NCI-H2171 treated with DMSO at 0.1 percent for 48 hours (cell line): ENCODE measurements at regions not wholly inside any gene's neighbourhood (a gene's known extent, or its start where the extent isn't known, plus 50 kb on each side); places are given as distances from the start of the nearest gene placed in this dataset.
"Not testable (repeated sequence)": the region's sequence is repeated elsewhere in the genome, so short reads cannot be mapped to it uniquely, and the experiment has no call there.

Source experiments
- DNase-seq: peaks from one replicate; lab custom pipeline; 2025; lab: John Stamatoyannopoulos, UW

DNA sequence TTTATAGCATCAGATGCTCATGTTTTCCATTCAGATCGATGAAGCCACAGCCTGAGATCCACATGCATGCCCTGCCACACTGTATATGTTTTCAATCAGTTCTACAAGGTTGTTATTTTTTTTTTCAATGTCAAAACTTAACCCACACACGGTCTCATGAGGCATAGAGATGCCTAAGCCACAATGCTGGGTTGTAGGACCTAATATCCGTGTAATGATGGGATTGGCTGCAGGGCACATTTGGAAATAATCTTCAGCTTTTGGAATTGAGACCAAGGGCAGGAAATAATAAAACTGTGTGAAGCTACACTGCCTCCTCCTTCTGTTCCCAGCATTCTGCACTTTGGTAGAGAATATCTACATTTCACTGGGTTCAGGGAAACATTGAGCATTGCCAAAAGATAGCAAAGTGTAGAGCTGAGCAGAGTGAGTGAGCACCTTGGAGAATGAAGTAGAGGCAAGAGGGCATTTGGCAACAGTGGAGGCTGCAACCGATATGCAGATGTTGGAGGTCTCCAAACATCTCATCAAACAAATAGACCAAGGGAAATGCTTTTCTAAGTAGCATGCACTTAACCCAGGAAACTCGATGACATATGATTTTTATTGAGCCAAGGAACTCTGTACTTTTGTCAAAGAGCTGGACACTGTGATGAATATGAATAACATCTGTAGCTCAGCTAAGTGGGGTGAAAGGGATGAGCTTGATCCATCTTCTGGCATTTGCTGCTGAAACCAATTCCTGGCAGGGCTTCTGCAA is 176.7 kb downstream of the LYPLAL1 start:
- DNase-seq: no peak

DNA sequence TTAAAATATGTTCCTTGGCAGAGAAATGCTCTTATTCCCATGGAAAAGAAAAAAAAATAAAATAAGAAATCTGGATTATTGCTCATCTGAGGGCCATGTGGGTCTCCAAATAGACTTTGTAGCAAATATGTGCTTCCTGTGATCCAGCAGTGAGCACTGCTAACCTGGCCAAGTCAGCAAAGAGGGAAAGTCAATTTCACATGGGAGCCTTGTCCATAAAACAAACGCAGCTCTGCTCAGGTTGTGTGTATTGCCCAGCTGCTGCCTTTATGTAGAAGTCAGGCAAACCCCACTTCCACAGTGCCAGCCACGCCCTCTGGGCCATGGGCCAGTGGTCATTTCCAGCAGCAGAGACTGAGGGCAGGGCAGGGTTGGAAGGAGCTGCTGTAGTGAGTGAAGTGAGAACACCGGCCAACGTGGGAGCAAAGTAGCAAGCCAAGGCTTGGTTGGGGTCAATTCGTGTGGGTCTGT is 174.3 kb downstream of the LYPLAL1 start:
- no peak for DNase-seq

DNA sequence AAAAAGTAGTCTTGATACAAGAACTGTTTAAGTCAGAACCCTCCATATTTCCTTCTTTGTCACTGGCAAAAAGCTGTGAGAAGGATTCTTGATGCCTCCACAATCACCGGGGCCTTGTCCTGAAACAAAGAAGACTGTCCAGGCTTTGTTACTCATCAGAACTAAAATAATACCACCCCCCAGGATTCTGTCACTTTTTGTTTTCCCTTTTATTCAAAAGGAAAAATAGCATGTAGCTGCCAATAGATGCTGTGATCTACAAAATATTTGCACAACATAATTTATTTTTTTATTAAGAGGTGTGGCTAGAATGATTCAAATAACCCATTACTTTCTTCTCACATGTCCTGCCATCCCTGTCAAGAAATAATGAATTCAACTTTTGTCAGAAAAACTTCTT is 173.7 kb downstream of the LYPLAL1 start:
- no peak for DNase-seq

DNA sequence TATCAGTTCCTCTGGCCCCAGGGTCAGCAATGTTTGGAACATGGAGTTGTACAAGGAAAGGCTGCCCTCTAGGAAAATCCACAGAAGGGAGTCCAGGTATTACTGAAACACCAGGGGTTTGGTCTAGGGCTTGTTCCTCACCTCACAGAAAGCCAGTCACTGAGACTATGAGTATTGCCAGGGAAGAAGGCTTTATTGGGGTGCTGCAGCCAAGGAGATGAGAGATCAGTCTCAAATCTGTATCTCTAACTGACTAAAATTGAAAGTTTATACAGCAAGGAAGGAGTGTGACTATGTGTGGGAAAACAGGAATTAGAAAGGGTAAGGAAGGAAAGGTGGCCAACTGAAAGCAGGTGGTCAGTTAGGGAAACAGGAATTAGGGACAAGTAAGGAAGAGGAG is 172.3 kb downstream of the LYPLAL1 start:
- no peak for DNase-seq

DNA sequence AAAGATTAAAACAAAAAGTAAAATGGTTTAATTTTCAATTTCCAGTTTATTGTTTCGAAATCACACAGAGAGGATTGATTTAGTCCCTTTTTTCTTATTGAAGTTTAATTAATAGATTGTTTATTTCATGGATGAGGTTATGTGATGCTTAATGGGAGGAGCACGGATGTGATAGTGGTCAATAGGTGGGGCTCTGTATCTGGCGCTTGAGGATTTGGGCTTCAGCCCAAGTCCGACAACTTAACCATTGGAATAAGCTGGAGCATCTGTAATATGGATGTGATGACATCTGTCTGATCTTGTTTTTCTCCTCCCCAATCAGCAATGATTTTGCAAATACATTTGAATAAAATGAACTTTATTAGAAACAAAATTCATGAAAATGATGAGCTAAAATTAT is 169.2 kb downstream of the LYPLAL1 start:
- no peak for DNase-seq

DNA sequence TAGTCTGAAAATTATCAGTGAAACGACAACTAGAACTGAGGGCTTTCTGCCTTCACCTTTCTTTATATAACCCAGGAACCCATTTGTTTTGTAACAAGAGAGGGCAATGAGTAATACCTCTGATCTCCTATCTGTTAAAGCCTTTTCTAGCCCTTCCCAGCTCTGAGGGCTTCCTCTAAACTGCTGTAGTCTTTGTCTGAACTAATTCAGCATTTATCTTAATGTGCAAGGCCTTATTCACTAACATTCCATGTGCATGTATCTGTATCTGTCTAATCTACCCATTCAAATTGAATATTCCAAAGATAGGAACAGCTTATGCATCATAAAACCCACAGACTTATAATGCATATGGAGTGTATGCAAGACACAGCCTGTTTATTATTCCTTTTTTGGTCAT is 167.1 kb downstream of the LYPLAL1 start:
- no peak for DNase-seq

DNA sequence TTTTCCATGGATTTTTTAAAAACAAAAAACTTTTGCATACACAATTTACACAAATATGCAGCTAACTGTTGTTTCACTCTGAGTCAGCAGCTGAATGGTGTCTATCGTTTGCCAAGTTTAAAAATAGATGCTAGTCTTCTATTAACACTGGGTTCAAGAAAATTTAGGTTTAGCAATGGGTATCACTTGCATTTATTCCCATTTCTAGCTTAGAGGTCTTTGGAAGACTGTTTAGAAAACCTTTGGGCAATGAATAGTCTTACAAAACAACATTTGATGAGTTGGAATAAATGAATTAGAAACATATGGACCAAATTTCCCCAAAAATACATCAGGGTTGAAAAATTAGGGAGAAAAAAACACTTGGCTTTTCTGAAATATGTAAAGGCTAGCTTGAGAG is 165.8 kb downstream of the LYPLAL1 start:
- no peak for DNase-seq

DNA sequence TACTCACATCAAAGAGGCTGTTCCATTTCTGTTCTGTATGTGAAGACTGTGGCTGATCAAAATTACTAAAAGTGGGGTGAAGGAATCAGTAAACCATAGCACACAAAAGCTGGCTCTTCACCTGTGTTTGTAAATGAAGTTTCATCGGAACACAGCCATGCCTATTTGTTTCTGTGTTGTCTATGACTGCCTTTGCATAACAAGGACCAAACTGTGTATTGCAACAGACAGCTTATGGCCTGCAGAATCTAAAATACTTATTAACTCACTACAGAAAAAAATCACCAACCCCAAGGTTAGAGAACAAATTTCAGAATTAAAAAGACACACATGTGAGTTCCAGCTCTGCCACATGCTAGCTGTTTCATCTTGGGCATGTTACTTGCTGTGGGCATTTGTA is 163.9 kb downstream of the LYPLAL1 start:
- DNase-seq: no peak

DNA sequence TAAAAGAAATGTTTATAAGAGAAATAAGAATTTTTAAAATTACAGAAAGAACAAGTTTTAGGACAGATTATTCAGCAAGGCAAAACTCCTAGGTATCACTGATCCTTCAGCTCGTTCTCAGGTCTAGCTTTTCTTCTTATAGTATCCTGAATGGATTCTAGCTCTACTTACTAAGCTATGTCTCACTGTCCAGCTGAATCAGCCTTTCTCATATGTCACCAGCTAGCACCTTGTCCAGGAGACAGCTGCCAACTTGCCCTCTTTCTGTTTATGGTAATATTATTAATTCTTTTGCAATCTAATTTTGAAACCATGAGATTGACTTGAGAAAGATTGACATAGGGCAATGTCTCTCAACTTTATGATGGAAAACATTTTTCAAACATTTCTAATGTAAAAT is 159.9 kb downstream of the LYPLAL1 start:
- no peak for DNase-seq

DNA sequence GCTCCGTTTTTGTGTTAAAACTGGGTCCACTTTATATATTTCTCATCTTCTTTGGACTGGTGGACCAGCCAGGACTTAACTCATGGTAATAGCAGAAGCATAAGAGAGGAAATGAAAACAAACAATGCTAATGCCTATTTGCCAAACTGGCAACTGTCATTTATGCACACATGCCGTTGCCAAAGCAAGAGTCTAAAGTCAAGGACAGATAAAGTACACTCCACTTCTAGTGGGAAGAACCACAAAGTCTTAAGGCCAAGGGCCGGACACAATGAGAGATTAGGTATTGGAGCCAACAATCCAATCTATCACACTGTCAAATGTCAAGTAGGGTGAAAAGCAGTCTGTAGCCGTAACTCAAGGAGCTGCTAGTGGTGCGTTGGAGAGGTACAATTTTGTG is 157.7 kb downstream of the LYPLAL1 start:
- DNase-seq: no peak

DNA sequence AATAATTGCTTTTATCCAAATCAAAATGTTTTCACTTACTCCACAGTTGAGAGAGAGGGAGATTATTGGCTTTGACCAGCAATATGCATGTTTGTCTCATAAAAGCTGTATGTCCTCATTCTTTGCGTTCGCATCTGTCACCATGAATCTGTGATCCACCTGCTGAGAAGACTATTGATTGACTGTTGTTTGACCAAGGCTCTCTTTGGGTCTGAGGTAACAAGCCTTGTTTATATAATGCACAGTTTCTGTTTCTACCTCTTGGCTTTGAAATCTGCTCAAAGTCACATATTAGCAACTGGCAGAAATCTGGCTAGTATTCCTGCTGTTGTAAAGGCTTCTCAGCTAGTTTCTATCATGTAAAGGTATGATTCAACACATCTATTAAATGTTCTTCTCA is 157.0 kb downstream of the LYPLAL1 start:
- DNase-seq: no peak

DNA sequence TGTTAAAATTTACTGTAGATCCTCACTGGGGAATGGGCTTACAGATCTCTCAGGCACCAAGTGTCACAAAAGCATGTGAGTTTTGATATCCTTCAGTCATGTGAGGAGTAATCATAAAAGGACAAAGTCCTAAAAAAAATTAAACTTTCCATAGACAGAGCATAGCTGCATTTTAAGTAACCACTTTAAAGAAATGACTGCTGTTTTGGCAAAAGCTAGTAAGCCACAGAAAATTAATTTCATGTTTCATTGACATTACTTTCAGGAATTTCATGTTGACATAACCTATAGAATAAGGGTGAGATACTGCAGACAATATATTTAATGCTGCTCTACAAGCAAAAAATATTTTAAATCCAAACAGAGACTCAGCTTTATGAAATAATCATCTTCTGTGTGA is 156.3 kb downstream of the LYPLAL1 start:
- no peak for DNase-seq

DNA sequence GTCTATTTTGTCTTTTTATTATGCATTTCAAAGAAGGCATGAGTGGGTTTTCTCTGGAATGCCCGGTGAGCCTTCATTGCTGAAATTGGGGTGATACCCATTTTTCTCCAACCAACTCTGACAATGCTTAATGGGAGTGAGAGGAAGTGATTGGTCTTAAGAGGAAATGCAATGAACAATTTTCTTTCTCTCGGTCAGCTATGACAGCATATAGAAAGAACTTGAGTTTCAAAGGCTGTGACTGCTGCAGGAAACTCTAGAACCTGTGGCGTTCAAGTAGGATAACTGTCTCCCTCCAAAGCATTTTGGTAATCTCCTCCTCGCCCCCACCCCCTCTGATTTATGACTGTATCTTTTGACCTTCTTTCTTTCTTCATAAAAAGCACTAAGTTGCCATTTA is 155.9 kb downstream of the LYPLAL1 start:
- no peak for DNase-seq

DNA sequence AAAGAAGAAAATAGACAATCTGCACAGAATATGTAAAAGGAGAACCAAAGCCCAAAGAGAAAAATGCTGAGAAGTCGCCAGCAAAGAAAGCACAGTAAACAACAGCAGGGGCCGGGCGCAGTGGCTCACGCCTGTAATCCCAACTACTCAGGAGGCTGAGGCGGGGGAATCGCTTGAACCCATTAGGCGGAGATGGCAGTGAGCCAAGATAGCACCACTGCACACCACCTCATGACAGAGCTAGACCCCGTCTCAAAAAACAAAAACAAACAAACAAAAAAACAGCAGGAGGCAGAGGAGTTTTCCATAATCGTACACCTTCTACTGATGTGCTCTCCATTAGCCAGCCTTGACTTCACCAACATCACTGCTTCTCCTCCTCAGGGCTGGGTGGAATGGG is 153.2 kb downstream of the LYPLAL1 start:
- DNase-seq: no peak

DNA sequence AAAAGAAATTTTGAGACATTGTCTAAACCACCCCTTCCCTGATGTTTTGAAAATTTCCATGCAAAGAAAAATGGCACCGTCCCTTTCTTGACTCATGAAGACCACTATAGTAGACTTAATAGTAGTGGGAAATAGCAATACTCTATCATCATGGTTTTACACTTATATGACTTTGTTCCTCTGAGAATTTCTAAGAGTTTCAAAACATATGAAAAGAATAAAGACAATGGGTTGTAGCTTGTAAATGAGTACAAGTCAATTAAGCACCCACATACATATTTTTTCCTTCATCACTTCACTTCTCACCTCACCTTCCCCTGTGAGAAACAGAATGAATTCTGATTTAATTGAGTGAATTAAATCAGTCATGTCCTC is 151.7 kb downstream of the LYPLAL1 start:
- DNase-seq: no peak

DNA sequence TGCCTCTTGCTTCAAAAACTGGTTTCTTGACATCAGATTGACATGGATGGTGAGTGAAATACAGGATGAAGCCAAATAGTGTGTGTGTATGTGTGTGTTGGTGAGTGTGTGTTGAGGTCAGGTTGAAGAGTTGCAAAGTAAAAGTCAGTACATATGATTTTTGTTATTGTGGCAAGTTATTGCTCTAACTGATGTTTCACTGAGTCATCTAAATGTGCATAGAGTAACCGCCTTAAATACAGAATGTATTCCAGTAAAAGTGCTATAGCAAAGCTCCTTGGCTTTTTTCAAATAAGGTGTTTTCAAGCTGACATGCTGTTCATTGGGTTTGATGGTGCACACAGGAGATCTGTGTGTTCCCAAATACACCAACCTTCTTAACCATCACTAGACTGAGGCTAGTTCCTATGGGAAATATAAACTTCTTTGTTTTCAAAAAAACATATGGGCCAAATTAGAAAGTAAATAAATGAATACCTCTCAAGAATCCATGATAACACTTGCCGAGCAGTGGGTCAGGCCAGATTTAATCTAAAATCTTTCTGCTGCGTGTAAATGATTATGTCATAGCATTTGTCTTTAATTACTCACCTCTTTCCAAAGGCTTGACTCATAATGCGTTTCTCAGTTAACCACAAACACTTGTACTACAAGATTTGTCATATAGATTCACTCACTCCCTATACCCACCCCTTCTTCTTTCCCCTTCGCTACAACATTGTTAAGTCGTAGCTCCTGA is 151.1 kb downstream of the LYPLAL1 start:
- DNase-seq: no peak

DNA sequence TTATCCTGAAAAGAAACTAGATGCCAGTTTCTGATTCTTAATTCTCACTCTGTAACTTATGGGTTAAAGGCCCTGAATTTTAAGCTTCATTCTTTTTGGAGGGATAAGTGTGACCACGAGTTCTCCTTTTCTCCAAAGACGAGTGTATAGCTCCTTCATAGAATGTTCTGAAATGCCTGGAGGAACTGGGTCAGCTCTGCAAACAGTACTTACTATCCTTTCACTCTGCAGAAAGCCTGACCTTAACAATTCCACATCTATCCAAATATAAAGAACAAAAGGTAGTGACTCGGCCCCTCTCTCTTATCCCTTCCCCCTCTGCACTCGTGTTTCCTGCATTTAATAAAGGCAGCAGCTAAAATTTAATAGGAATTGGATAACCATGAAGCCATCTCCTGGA is 150.5 kb downstream of the LYPLAL1 start:
- no peak for DNase-seq

DNA sequence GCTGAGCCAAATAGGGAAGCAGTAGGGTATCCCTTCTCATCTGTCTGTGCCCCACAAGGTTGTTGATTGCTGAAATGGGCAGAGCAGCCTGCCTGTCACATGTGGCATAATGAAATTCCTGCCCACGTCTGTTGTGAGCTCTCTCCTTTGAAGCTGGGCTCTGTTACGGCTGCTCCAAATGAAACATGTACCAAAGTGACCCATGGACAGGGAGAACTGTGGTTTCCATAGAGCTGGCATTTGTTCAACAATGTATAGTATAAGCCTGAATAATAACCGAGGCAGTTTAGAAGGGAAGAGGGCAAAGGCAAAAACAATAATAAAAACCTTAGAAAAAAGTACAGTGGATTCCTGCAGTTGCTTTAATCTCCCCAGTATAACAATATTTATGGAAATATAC is 149.7 kb downstream of the LYPLAL1 start:
- peak; percentile 37 for DNase-seq

DNA sequence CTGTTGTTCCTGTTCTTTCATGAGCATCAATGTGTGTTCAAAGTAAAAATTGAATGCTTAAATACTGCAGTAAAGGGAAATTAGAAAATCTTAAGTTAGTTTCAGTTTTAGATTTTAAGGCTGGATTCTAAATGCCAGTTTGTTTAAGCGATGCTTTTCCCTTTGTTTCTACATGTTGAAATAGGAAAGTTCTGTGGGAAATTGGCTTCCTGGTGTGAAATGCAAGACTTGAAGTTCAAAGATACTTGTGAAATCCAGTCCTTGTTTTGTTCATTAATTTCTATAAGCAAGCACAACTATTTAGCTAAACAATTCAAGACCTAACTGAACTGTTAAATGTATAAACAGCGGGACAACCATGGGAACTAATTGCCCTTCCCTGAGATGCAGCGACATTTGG is 149.1 kb downstream of the LYPLAL1 start:
- DNase-seq: no peak

DNA sequence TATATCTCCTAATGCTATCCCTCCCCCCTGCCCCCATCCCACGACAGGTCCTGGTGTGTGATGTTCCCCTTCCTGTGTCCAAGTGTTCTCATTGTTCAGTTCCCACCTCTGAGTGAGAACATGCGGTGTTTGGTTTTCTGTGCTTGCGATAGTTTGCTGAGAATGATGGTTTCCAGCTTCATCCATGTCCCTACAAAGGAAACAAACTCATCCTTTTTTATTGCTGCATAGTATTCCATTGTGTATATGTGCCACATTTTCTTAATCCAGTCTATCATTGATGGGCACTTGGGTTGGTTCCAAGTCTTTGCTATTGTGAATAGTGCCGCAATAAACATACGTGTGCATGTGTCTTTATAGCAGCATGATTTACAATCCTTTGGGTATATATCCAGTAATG is 146.9 kb downstream of the LYPLAL1 start:
- not testable (repeated sequence) for DNase-seq

DNA sequence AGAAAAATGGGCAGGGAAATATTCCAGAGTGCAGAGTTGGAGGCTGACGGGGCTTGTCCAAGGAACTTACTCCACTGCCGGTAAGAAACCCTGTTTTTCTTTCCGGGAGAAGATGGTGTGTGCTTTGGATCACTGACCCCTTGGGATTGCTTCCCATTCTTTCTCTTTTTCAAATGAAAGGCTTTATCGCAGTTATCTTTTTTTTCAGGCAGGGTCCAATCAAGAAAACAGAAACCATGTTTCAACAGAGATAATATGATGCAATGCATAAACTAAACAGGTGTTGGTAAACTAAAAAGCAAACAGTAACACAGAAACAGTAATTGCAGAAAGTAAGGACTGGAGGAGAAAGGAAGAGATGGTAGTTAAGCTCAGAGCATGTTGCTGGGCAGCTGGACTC is 145.1 kb downstream of the LYPLAL1 start:
- DNase-seq: no peak

DNA sequence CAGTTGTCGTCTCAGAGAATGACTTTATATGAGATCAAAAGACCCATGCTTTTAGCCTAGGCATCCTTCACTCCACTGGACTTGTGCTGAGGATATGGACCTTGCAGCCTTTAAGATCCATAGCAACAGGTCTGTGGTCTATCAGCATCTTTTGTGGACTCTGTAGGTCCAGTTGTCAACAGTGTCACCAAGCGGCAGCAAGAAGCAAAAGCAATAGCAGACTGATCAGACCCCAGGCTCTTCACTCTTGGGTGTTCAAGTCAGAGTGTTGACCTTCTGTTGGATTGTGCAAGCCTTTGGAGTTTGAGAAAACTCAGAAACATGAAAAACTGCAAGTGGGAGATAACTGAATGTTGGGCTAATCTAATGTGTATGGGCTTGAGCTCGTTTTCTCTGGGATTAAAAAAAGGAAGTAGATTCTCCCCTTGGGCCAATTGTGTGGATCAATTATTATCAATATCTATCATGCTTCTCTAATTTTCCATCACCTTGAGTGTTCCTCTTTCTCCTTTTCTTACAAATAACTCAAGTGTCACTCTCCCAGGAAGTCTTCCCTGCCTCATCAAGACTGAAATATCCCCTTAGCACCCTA is 144.2 kb downstream of the LYPLAL1 start:
- DNase-seq: no peak

DNA sequence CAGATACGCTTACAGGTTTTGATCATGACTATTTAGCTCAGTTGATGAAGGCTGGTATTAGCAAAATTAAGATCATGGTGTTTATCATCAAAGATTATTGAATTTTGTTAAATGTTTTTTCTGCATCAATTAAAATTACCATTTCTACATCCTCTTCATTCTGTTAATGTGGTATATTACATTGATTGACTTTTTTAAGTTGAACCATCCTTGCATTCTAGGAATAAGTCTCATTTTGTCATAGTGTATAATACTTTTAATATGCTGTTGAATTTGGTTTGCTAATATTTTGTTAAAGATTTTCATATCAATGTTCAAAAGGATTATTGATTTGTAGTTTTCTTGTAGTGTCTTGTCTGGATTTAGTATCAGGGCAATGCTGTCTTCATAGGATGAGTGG is 142.4 kb downstream of the LYPLAL1 start:
- no peak for DNase-seq
